HepG2 (cell line): ENCODE measurements at regions not wholly inside any gene's neighbourhood (a gene's known extent, or its start where the extent isn't known, plus 50 kb on each side); places are given as distances from the start of the nearest gene placed in this dataset.

Experiments
- ATAC-seq: fragments of 200-7000 bp; cut with Tn5 transposase; 3 replicates; pipeline ENCODE4 v1.9.1; 2020; ENCODE audit warnings: mild to moderate bottlenecking, moderate library complexity
- BruUV-seq: library from RNA; stranded (reverse); fragments of 400-500 nt; replicated peaks from 2 replicates; lab custom pipeline; 2021; lab: Mats Ljungman, UMichigan
- CTCF ChIA-PET: fragments of 300-600 bp; formaldehyde crosslinking; extraction: SDS; loops from one replicate; lab custom pipeline; 2021; ENCODE audit warnings: low total read pairs, inconsistent platforms, low intra/inter-chr PET ratio; lab: Yijun Ruan, JAX
- POLR2A ChIA-PET: fragments of 350-600 bp; sonication (Branson Sonifier 250); formaldehyde crosslinking; loops from one replicate; lab custom pipeline; 2020; ENCODE audit warnings: antibody characterized with exemption, inconsistent platforms; lab: Yijun Ruan, JAX
- DNase-seq: peaks from one replicate; pipeline ENCODE4 v3.0.0-alpha.2; 2015; ENCODE audit warnings: low spot score
- FAIRE-seq: peaks from 3 replicates; lab custom pipeline; 2011; peaks lifted over from hg19 to GRCh38; lab: Jason Lieb, UNC
- H2AFZ ChIP-seq: one replicate; pipeline ENCODE4 v1.6.1; 2011; ENCODE audit warnings: low read length, inconsistent platforms
- H3K27ac ChIP-seq: fragments of 300-600 bp; 3 replicates; pipeline ENCODE4 v1.8.0; 2011; ENCODE audit warnings: mixed run types, mild to moderate bottlenecking, mixed read lengths, low read length, inconsistent platforms; ENCODE audit not compliant: insufficient read depth; ENCODE audit errors: extremely low read length
- H3K27me3 ChIP-seq, 2 experiments: fragments of 200-600 bp in 1 of 2; 2 replicates in 1 of 2; 3 replicates in 1 of 2; pipeline versions ENCODE4 v1.6.0 to v1.8.0; 2011; ENCODE audit warnings: low read length in 2 of 2, mild to moderate bottlenecking in 2 of 2, moderate library complexity in 2 of 2, inconsistent platforms in 1 of 2; ENCODE audit not compliant: insufficient read depth in 2 of 2, control insufficient read depth in 1 of 2
- H3K36me3 ChIP-seq, 2 experiments: fragments of 200-600 bp in 1 of 2; replicated peaks in 1 of 2; 2 replicates in 1 of 2; 3 replicates in 1 of 2; pipeline versions ENCODE4 v1.5.1 to v1.8.0; 2011; ENCODE audit warnings: low read length in 2 of 2, inconsistent platforms in 1 of 2; ENCODE audit not compliant: insufficient read depth in 2 of 2, control insufficient read depth in 1 of 2
- H3K4me1 ChIP-seq: 2 replicates; pipeline ENCODE4 v1.5.1; 2012; ENCODE audit warnings: low read length, inconsistent platforms; ENCODE audit not compliant: insufficient read depth
- H3K4me2 ChIP-seq: 2 replicates; pipeline ENCODE4 v1.6.0; 2011; ENCODE audit warnings: low read depth, low read length, inconsistent platforms
- H3K4me3 ChIP-seq, 3 experiments: fragments of 200-600 bp in 1 of 3; sonication (generic), shearing (Covaris generic) in 1 of 3; replicated peaks in 1 of 3; 2 replicates each; pipeline ENCODE4 v1.5.1; 2011 to 2016; ENCODE audit warnings: low read length in 3 of 3, inconsistent platforms in 2 of 3, low read depth in 2 of 3, mild to moderate bottlenecking in 2 of 3, control low read depth in 1 of 3, mixed read lengths in 1 of 3; ENCODE audit not compliant: insufficient read depth in 1 of 3
- H3K79me2 ChIP-seq: one replicate; pipeline ENCODE4 v1.6.1; 2011; ENCODE audit warnings: low read length, inconsistent platforms; ENCODE audit not compliant: insufficient read depth
- H3K9ac ChIP-seq: 2 replicates; pipeline ENCODE4 v1.6.0; 2011; ENCODE audit warnings: mild to moderate bottlenecking, low read depth, low read length, inconsistent platforms; ENCODE audit not compliant: insufficient read depth
- H3K9me3 ChIP-seq: 2 replicates; pipeline ENCODE4 v1.5.1; 2012; ENCODE audit warnings: mild to moderate bottlenecking, low read length
- H4K20me1 ChIP-seq: 2 replicates; pipeline ENCODE4 v1.6.0; 2011; ENCODE audit warnings: inconsistent platforms, mild to moderate bottlenecking, low read length, moderate library complexity; ENCODE audit not compliant: insufficient read depth
- CBX2 ChIP-seq, 2 experiments: fragments of 200-600 bp in 1 of 2; sonication (generic); formaldehyde crosslinking in 1 of 2; IDR thresholded peaks; 2 replicates each; pipeline versions ENCODE4 v1.7.0 to v1.8.1; 2018 to 2022; ENCODE audit warnings: low read depth in 2 of 2, low read length in 1 of 2, mild to moderate bottlenecking in 1 of 2, missing genetic modification reagents in 1 of 2
- ELF3 ChIP-seq: IDR thresholded peaks from 2 replicates; pipeline ENCODE4 v1.6.1; 2016; ENCODE audit warnings: missing genetic modification reagents, missing compliant biosample characterization
- IRX3 ChIP-seq: sonication (generic); formaldehyde crosslinking; IDR thresholded peaks from 2 replicates; pipeline ENCODE4 v1.8.1; 2023; ENCODE audit warnings: mild to moderate bottlenecking, low read depth, missing genetic modification reagents, borderline replicate concordance
- KDM4B ChIP-seq: sonication (generic); formaldehyde crosslinking; IDR thresholded peaks from 2 replicates; pipeline ENCODE4 v1.4.0; 2020; ENCODE audit warnings: missing genetic modification reagents
- SPEN ChIP-seq: sonication (generic); formaldehyde crosslinking; IDR thresholded peaks from 2 replicates; pipeline ENCODE4 v1.5.1; 2020; ENCODE audit warnings: low read depth, mild to moderate bottlenecking, missing genetic modification reagents
- TOE1 ChIP-seq: sonication (generic); formaldehyde crosslinking; IDR thresholded peaks from 2 replicates; pipeline ENCODE4 v1.4.0; 2020; ENCODE audit warnings: mild to moderate bottlenecking, missing genetic modification reagents
- ZBTB3 ChIP-seq: sonication (generic); formaldehyde crosslinking; IDR thresholded peaks from 2 replicates; pipeline ENCODE4 v1.4.0; 2020; ENCODE audit warnings: low read depth, mild to moderate bottlenecking, moderate library complexity, missing genetic modification reagents, borderline replicate concordance
- ZFX ChIP-seq: sonication (generic); formaldehyde crosslinking; IDR thresholded peaks from 2 replicates; pipeline ENCODE4 v1.4.0; 2020; ENCODE audit warnings: mild to moderate bottlenecking, low read depth, missing genetic modification reagents, moderate library complexity
- ZNF230 ChIP-seq: sonication (generic); formaldehyde crosslinking; IDR thresholded peaks from 2 replicates; pipeline ENCODE4 v1.4.0; 2020; ENCODE audit warnings: mild to moderate bottlenecking, missing genetic modification reagents
- ZNF232 ChIP-seq: sonication (generic); formaldehyde crosslinking; IDR thresholded peaks from 2 replicates; pipeline ENCODE4 v1.4.0; 2020; ENCODE audit warnings: missing genetic modification reagents, borderline replicate concordance
- ZNF431 ChIP-seq: sonication (generic); formaldehyde crosslinking; IDR thresholded peaks from 2 replicates; pipeline ENCODE4 v1.9.0; 2022; ENCODE audit warnings: missing genetic modification reagents, low read depth, mild to moderate bottlenecking, borderline replicate concordance
- ZNF451 ChIP-seq: sonication (generic); formaldehyde crosslinking; IDR thresholded peaks from 2 replicates; pipeline ENCODE4 v1.5.0; 2020; ENCODE audit warnings: mild to moderate bottlenecking, missing genetic modification reagents
- WGBS: methylation state at CpG from one replicate; pipeline ENCODE4 v1.1.6; 2017; ENCODE audit warnings: low lambda C conversion rate; 5-methylcytosine and 5-hydroxymethylcytosine counted together
- in situ Hi-C: cut with HindIII; loops from 2 replicates; pipeline ENCODE4 v1.10.0; 2017; ENCODE audit warnings: low pct_unique_long_range_greater_than_20kb; ENCODE audit not compliant: extremely low pct_ligation_motif_present
- intact Hi-C: fragments of 100-400 bp; cut with micrococcal nuclease; formaldehyde crosslinking; loops from one replicate; pipeline ENCODE4 v1.10.0; 2022; ENCODE audit not compliant: unreplicated experiment
- TF ChIP-seq, protein P1 (sequence below), 2 experiments: IDR thresholded peaks; 2 replicates each; pipeline ENCODE4 v1.6.1; 2011 to 2012; ENCODE audit warnings: low read length in 2 of 2, borderline replicate concordance in 1 of 2, low read depth in 1 of 2, mild to moderate bottlenecking in 1 of 2, moderate library complexity in 1 of 2
- TF ChIP-seq, protein P2 (sequence below): sonication (generic); formaldehyde crosslinking; conservative IDR thresholded peaks from 2 replicates; pipeline ENCODE4 v1.4.0; 2020; ENCODE audit warnings: missing genetic modification reagents
- TF ChIP-seq, protein P3 (sequence below): sonication (generic); formaldehyde crosslinking; IDR thresholded peaks from 2 replicates; pipeline ENCODE4 v1.4.0; 2020; ENCODE audit warnings: missing genetic modification reagents

DNA sequence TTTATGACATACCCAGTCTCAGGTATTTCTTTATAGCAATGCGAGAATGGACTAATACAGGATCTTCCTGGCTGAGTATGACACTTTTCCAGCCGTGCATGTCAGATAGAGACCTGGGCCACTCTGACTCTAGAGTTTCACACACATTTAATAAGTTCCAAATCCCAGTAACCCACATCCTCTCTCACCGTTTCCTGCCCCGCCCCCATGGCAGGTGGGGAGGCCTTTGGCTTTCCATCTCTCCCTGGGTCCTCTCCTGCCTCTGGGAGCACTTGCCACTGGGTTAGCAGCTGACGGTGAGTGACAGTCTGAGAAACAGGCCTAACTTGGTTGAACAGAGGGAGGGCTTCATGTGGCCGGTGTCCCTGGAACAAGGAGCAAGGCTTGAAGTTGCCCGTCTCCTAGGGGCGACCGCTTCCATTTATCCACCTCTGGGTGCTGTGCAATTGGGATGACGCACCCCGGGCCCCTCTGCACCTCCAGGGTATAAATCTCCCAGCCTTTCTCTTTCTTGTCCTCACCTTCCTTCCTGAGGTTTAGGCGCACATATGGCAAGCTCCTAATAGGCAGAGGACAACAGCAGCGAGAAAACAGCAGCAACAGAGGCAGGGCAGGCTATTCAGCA, 152.7 kb upstream of the HDAC4 start (continued):
- no peak for TF ChIP-seq ELF3 (CRISPR knock-in tag)
- TF ChIP-seq ZNF232 (CRISPR knock-in tag): no peak
- TF ChIP-seq ZFX (CRISPR knock-in tag): no peak
- TF ChIP-seq SPEN: no peak
- TF ChIP-seq CBX2 (IDR thresholded peaks at IDR 0.05; ENCODE audit: low read depth, low read length): no peak
- no peak for TF ChIP-seq CBX2 (CRISPR knock-in tag; IDR thresholded peaks at IDR 0.05; ENCODE audit: low read depth)
- TF ChIP-seq, protein P1, sequence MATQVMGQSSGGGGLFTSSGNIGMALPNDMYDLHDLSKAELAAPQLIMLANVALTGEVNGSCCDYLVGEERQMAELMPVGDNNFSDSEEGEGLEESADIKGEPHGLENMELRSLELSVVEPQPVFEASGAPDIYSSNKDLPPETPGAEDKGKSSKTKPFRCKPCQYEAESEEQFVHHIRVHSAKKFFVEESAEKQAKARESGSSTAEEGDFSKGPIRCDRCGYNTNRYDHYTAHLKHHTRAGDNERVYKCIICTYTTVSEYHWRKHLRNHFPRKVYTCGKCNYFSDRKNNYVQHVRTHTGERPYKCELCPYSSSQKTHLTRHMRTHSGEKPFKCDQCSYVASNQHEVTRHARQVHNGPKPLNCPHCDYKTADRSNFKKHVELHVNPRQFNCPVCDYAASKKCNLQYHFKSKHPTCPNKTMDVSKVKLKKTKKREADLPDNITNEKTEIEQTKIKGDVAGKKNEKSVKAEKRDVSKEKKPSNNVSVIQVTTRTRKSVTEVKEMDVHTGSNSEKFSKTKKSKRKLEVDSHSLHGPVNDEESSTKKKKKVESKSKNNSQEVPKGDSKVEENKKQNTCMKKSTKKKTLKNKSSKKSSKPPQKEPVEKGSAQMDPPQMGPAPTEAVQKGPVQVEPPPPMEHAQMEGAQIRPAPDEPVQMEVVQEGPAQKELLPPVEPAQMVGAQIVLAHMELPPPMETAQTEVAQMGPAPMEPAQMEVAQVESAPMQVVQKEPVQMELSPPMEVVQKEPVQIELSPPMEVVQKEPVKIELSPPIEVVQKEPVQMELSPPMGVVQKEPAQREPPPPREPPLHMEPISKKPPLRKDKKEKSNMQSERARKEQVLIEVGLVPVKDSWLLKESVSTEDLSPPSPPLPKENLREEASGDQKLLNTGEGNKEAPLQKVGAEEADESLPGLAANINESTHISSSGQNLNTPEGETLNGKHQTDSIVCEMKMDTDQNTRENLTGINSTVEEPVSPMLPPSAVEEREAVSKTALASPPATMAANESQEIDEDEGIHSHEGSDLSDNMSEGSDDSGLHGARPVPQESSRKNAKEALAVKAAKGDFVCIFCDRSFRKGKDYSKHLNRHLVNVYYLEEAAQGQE (IDR thresholded peaks at IDR 0.05; ENCODE audit: borderline replicate concordance in 1 of 2, low read depth in 1 of 2, low read length in 2 of 2): no peak
- no peak for TF ChIP-seq ZBTB3 (CRISPR knock-in tag)

DNA sequence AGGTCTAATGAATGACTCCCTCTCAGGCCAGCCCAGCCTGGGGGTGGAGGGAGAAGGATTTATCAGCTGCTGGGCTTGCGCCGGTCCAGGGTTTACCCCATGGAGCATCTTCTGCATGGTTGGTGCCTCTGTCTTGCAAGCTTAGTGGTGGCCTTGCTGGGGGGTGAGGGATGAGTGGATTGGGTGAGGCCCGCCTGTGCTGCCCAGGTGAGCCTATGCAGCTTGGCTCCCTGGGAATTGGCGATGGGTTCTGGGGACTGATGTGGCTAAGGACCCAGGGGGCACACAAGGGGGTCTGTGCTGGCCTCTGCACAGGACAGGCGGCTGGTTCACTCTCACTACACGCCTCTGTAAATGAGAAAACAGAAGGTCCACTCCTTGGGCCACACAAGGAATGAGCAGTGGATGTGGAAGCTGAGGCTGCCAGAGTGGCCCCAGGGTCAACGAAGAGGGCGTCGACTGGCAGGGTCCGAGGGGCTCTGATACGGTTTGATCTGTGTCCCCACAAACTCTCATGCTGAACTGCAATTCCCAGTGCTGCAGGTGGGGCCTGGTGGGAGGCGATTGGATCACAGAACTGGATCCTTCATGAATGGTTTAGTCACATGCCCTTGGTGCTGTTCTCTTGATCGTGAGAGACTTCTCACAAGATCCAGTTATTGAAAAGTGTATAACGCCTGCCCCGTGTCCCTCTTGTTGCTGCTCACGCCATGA, 151.6 kb upstream of the HDAC4 start:
- Histone ChIP-seq H2AFZ (no peak overlapping the region), H3K9me3 (no peaks in the 10 kb centered on the region), H3K4me2 (no peak overlapping the region), H3K4me3 (no peak overlapping the region), H4K20me1 (no peaks in the 10 kb centered on the region), H3K27ac (no peak overlapping the region), H3K9ac (no peak overlapping the region), H3K4me1 (no peaks in the 10 kb centered on the region), H3K36me3 (no peaks in the 10 kb centered on the region), H3K79me2 (no peaks in the 10 kb centered on the region), H3K27me3 (peaks cover 10 to 65% of the 10 kb centered on the region in 2 experiments; a peak in 4 of 5 replicates)
- no TSS peak for BruUV-seq
- ChIA-PET CTCF (no interaction called here), POLR2A (no interaction called here)
- DNase-seq (no peak), FAIRE-seq (no peak), ATAC-seq (no peak)
- in situ Hi-C loops: no loop called here
- intact Hi-C loops: no loop called here
- 42% methylated on average over 16 of the region's 16 CpGs for WGBS
- TF ChIP-seq ZNF451 (CRISPR knock-in tag) (no peak), IRX3 (no peak), ZNF431 (CRISPR knock-in tag) (no peak), TOE1 (CRISPR knock-in tag) (no peak), KDM4B (CRISPR knock-in tag) (no peak), ZNF230 (no peak)
- TF ChIP-seq, protein P2, sequence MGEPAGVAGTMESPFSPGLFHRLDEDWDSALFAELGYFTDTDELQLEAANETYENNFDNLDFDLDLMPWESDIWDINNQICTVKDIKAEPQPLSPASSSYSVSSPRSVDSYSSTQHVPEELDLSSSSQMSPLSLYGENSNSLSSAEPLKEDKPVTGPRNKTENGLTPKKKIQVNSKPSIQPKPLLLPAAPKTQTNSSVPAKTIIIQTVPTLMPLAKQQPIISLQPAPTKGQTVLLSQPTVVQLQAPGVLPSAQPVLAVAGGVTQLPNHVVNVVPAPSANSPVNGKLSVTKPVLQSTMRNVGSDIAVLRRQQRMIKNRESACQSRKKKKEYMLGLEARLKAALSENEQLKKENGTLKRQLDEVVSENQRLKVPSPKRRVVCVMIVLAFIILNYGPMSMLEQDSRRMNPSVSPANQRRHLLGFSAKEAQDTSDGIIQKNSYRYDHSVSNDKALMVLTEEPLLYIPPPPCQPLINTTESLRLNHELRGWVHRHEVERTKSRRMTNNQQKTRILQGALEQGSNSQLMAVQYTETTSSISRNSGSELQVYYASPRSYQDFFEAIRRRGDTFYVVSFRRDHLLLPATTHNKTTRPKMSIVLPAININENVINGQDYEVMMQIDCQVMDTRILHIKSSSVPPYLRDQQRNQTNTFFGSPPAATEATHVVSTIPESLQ (CRISPR knock-in tag): no peak
- TF ChIP-seq, protein P3, sequence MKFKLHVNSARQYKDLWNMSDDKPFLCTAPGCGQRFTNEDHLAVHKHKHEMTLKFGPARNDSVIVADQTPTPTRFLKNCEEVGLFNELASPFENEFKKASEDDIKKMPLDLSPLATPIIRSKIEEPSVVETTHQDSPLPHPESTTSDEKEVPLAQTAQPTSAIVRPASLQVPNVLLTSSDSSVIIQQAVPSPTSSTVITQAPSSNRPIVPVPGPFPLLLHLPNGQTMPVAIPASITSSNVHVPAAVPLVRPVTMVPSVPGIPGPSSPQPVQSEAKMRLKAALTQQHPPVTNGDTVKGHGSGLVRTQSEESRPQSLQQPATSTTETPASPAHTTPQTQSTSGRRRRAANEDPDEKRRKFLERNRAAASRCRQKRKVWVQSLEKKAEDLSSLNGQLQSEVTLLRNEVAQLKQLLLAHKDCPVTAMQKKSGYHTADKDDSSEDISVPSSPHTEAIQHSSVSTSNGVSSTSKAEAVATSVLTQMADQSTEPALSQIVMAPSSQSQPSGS (CRISPR knock-in tag): no peak
